ENCODE measurements at regions not wholly inside any gene's neighbourhood (a gene's known extent, or its start where the extent isn't known, plus 50 kb on each side); places are given as distances from the start of the nearest gene placed in this dataset.

- no peak for DNase-seq (ENCODE audit: low read depth in 1 of 2, low spot score in 1 of 2)
Observed at GRCh38 chr16:51509336-51509735, 358.3 kb upstream of the SALL1 start.

- DNase-seq (ENCODE audit: low read depth in 1 of 2, low spot score in 1 of 2) = no peak
Observed at GRCh38 chr16:51508490-51509212, 357.6 kb upstream of the SALL1 start.

- DNase-seq (ENCODE audit: low read depth in 1 of 2, low spot score in 1 of 2) = no peak
Observed at GRCh38 chr16:51507286-51507685, 356.2 kb upstream of the SALL1 start.

GRCh38 chr16:51500306-51500705 is 349.2 kb upstream of the SALL1 start:
- no peak for DNase-seq (ENCODE audit: low read depth in 1 of 2, low spot score in 1 of 2)

GRCh38 chr16:51497541-51498211 is 346.6 kb upstream of the SALL1 start:
- no peak for DNase-seq (ENCODE audit: low read depth in 1 of 2, low spot score in 1 of 2)

GRCh38 chr16:51490866-51491265 is 339.8 kb upstream of the SALL1 start:
- no peak for DNase-seq (ENCODE audit: low read depth in 1 of 2, low spot score in 1 of 2)

- DNase-seq (ENCODE audit: low read depth in 1 of 2, low spot score in 1 of 2) = no peak
Observed at GRCh38 chr16:51487880-51488279, 336.8 kb upstream of the SALL1 start.

GRCh38 chr16:51474414-51475091 is 323.5 kb upstream of the SALL1 start:
- DNase-seq (ENCODE audit: low read depth in 1 of 2, low spot score in 1 of 2) = no peak

GRCh38 chr16:51473091-51473490 is 322.0 kb upstream of the SALL1 start:
- DNase-seq (ENCODE audit: low read depth in 1 of 2, low spot score in 1 of 2) = no peak

- DNase-seq (ENCODE audit: low read depth in 1 of 2, low spot score in 1 of 2) = no peak
Observed at GRCh38 chr16:51470492-51470891, 319.4 kb upstream of the SALL1 start.

- no peak for DNase-seq (ENCODE audit: low read depth in 1 of 2, low spot score in 1 of 2)
Observed at GRCh38 chr16:51464996-51465395, 313.9 kb upstream of the SALL1 start.

GRCh38 chr16:51461255-51461654 is 310.2 kb upstream of the SALL1 start:
- DNase-seq (ENCODE audit: low read depth in 1 of 2, low spot score in 1 of 2) = no peak

- no peak for DNase-seq (ENCODE audit: low read depth in 1 of 2, low spot score in 1 of 2)
Observed at GRCh38 chr16:51458356-51459140, 307.5 kb upstream of the SALL1 start.

GRCh38 chr16:51457775-51458174 is 306.7 kb upstream of the SALL1 start:
- DNase-seq (ENCODE audit: low read depth in 1 of 2, low spot score in 1 of 2) = no peak

- no peak for DNase-seq (ENCODE audit: low read depth in 1 of 2, low spot score in 1 of 2)
Observed at GRCh38 chr16:51455398-51455797, 304.3 kb upstream of the SALL1 start.

- DNase-seq (ENCODE audit: low read depth in 1 of 2, low spot score in 1 of 2) = no peak
Observed at GRCh38 chr16:51453251-51453650, 302.2 kb upstream of the SALL1 start.

- no peak for DNase-seq (ENCODE audit: low read depth in 1 of 2, low spot score in 1 of 2)
Observed at GRCh38 chr16:51450909-51451308, 299.8 kb upstream of the SALL1 start.

- no peak for DNase-seq (ENCODE audit: low read depth in 1 of 2, low spot score in 1 of 2)
Observed at GRCh38 chr16:51450376-51450775, 299.3 kb upstream of the SALL1 start.

- DNase-seq (ENCODE audit: low read depth in 1 of 2, low spot score in 1 of 2) = no peak
Observed at GRCh38 chr16:51449441-51449840, 298.4 kb upstream of the SALL1 start.

GRCh38 chr16:51445250-51445649 is 294.2 kb upstream of the SALL1 start:
- DNase-seq (ENCODE audit: low read depth in 1 of 2, low spot score in 1 of 2) = no peak

GRCh38 chr16:51443934-51444333 is 292.9 kb upstream of the SALL1 start:
- DNase-seq (ENCODE audit: low read depth in 1 of 2, low spot score in 1 of 2) = no peak

Measured in stimulated activated CD4-positive, alpha-beta T cell treated with anti-CD3 and anti-CD28 coated beads, Interleukin-15, amount 100 ng/mL, for 1 hour (primary cell).